HCT116 (cell line): ENCODE measurements at regions not wholly inside any gene's neighbourhood (a gene's known extent, or its start where the extent isn't known, plus 50 kb on each side); places are given as distances from the start of the nearest gene placed in this dataset.

Source experiments
- ATAC-seq: fragments of 200-7000 bp; cut with Tn5 transposase; 2 replicates; pipeline ENCODE4 v1.9.1; 2020; ENCODE audit warnings: mild to moderate bottlenecking, moderate library complexity
- BruUV-seq: library from RNA; stranded (reverse); fragments of 400-500 nt; replicated peaks from 2 replicates; lab custom pipeline; 2021; lab: Mats Ljungman, UMichigan
- CTCF ChIA-PET: fragments of 300-600 bp; sonication (Branson Sonifier 250); formaldehyde crosslinking; loops from one replicate; lab custom pipeline; 2021; ENCODE audit warnings: antibody characterized with exemption; lab: Charles Lee
- POLR2A ChIA-PET: fragments of 300-600, 350-600 bp; sonication (Branson Sonifier 250); formaldehyde crosslinking; loops from one replicate; lab custom pipeline; 2021; ENCODE audit warnings: antibody characterized with exemption; lab: Charles Lee
- RAD21 ChIA-PET, 2 experiments: fragments of 300-600 bp; sonication (Branson Sonifier 250); formaldehyde crosslinking; loops; one replicate each; lab custom pipeline; 2023; ENCODE audit warnings: low total read pairs in 2 of 2; ENCODE audit not compliant: uncharacterized antibody in 2 of 2, unreplicated experiment in 2 of 2, low non-redundant PET in 1 of 2; lab: Charles Lee
- DNase-seq: peaks from one replicate; pipeline ENCODE4 v3.0.0-alpha.2; 2010; ENCODE audit warnings: low read depth, low spot score
- H2AFZ ChIP-seq: fragments of 200-600 bp; shearing (Covaris generic), sonication (generic); 2 replicates; pipeline ENCODE4 v1.6.1; 2017; ENCODE audit warnings: low read depth, mixed run types, mixed read lengths, antibody characterized with exemption, low read length; ENCODE audit not compliant: poor library complexity, severe bottlenecking
- H3K27ac ChIP-seq: 2 replicates; pipeline ENCODE4 v1.5.1; 2012; ENCODE audit warnings: low read depth, low read length
- H3K27me3 ChIP-seq: fragments of 200-600 bp; sonication (generic); 2 replicates; pipeline ENCODE4 v1.6.1; 2016; ENCODE audit warnings: mixed run types, low read length, mixed read lengths; ENCODE audit not compliant: insufficient read depth
- H3K36me3 ChIP-seq, 2 experiments: fragments of 200-500 bp in 1 of 2; fragments of 200-600 bp in 1 of 2; sonication (Bioruptor generic) in 1 of 2; sonication (generic) in 1 of 2; 2 replicates each; pipeline versions ENCODE4 v1.5.1 to v1.6.1; 2014 to 2016; ENCODE audit warnings: low read length in 2 of 2, inconsistent platforms in 1 of 2, mixed read lengths in 1 of 2, mixed run types in 1 of 2; ENCODE audit not compliant: insufficient read depth in 2 of 2, control insufficient read depth in 1 of 2
- H3K4me1 ChIP-seq, 2 experiments: fragments of 200-600 bp in 1 of 2; sonication (generic) in 1 of 2; 2 replicates each; pipeline versions ENCODE4 v1.5.1 to v1.6.1; 2012 to 2017; ENCODE audit warnings: low read length in 2 of 2, inconsistent platforms in 1 of 2, mild to moderate bottlenecking in 1 of 2, mixed read lengths in 1 of 2, mixed run types in 1 of 2, moderate library complexity in 1 of 2; ENCODE audit not compliant: insufficient read depth in 2 of 2, control insufficient read depth in 1 of 2
- H3K4me2 ChIP-seq: fragments of 200-600 bp; sonication (generic); 2 replicates; pipeline ENCODE4 v1.6.1; 2017; ENCODE audit warnings: mixed run types, low read length, mixed read lengths
- H3K4me3 ChIP-seq, 2 experiments: fragments of 200-600 bp in 1 of 2; sonication (generic) in 1 of 2; replicated peaks in 1 of 2; 2 replicates each; pipeline ENCODE4 v1.5.1; 2011 to 2016; ENCODE audit warnings: low read length in 2 of 2, control low read depth in 1 of 2, low read depth in 1 of 2, mild to moderate bottlenecking in 1 of 2, mixed read lengths in 1 of 2, mixed run types in 1 of 2
- H3K79me2 ChIP-seq: fragments of 200-600 bp; sonication (generic); 2 replicates; pipeline ENCODE4 v1.6.1; 2017; ENCODE audit warnings: mild to moderate bottlenecking, mixed run types, low read length, moderate library complexity, mixed read lengths; ENCODE audit not compliant: insufficient read depth
- H3K9ac ChIP-seq: fragments of 200-600 bp; sonication (generic); 2 replicates; pipeline ENCODE4 v1.6.1; 2016; ENCODE audit warnings: low read length, mixed read lengths
- H3K9me2 ChIP-seq: fragments of 200-600 bp; sonication (generic), shearing (Covaris generic); 2 replicates; pipeline ENCODE4 v1.6.1; 2017; ENCODE audit warnings: mixed run types, mild to moderate bottlenecking, moderate library complexity; ENCODE audit not compliant: insufficient read depth
- H3K9me3 ChIP-seq, 2 experiments: fragments of 200-500 bp in 1 of 2; fragments of 200-600 bp in 1 of 2; sonication (Bioruptor generic) in 1 of 2; sonication (generic) in 1 of 2; 2 replicates each; pipeline ENCODE4 v1.6.1; 2014 to 2017; ENCODE audit warnings: low read length in 2 of 2, mixed read lengths in 2 of 2, inconsistent platforms in 1 of 2, low read depth in 1 of 2, mild to moderate bottlenecking in 1 of 2, mixed run types in 1 of 2, moderate library complexity in 1 of 2; ENCODE audit not compliant: control insufficient read depth in 1 of 2, insufficient read depth in 1 of 2
- H4K20me1 ChIP-seq: fragments of 200-600 bp; sonication (generic), shearing (Covaris generic); 2 replicates; pipeline ENCODE4 v1.6.1; 2017; ENCODE audit warnings: mixed run types, mild to moderate bottlenecking, moderate library complexity; ENCODE audit not compliant: insufficient read depth
- CBX3 ChIP-seq: IDR thresholded peaks from 2 replicates; pipeline ENCODE4 v1.6.1; 2012; ENCODE audit warnings: low read depth
- CEBPB ChIP-seq: IDR thresholded peaks from 2 replicates; pipeline ENCODE4 v1.6.1; 2012; ENCODE audit warnings: low read depth
- ELF1 ChIP-seq: IDR thresholded peaks from 2 replicates; pipeline ENCODE4 v1.6.1; 2012; ENCODE audit warnings: low read depth, borderline replicate concordance
- EZH2phosphoT487 ChIP-seq: fragments of 200-600 bp; IDR thresholded peaks from 2 replicates; pipeline ENCODE4 v1.6.1; 2018; ENCODE audit warnings: antibody characterized with exemption, borderline replicate concordance
- JUND ChIP-seq: IDR thresholded peaks from 2 replicates; pipeline ENCODE4 v1.6.1; 2012
- POLR2AphosphoS5 ChIP-seq: IDR thresholded peaks from 2 replicates; pipeline ENCODE4 v1.6.1; 2011; ENCODE audit warnings: mild to moderate bottlenecking, low read depth, low read length, moderate library complexity
- RAD21 ChIP-seq: IDR thresholded peaks from 2 replicates; pipeline ENCODE4 v1.6.1; 2012; ENCODE audit warnings: low read depth, mild to moderate bottlenecking
- SIN3A ChIP-seq: IDR thresholded peaks from 2 replicates; pipeline ENCODE4 v1.6.1; 2012; ENCODE audit warnings: low read depth
- SP1 ChIP-seq: IDR thresholded peaks from 2 replicates; pipeline ENCODE4 v1.6.1; 2012; ENCODE audit warnings: low read depth
- TCF7L2 ChIP-seq: IDR thresholded peaks from 2 replicates; pipeline ENCODE4 v1.7.0; 2011; ENCODE audit warnings: borderline replicate concordance, inconsistent platforms; ENCODE audit not compliant: insufficient read depth, insufficient read length; ENCODE audit errors: extremely low read depth
- ZFX ChIP-seq: fragments of 450-650 bp; IDR thresholded peaks from 2 replicates; pipeline ENCODE4 v1.6.1; 2017
- ZNF274 ChIP-seq: fragments of 200-500 bp; sonication (Bioruptor generic); IDR thresholded peaks from 2 replicates; pipeline ENCODE4 v1.6.1; 2014; ENCODE audit warnings: mild to moderate bottlenecking, low read depth, low read length, inconsistent platforms
- intact Hi-C: fragments of 100-400 bp; cut with micrococcal nuclease; formaldehyde crosslinking; loops from 2 replicates; pipeline ENCODE4 v1.10.0; 2022
- TF ChIP-seq, protein P1 (sequence below): IDR thresholded peaks from 2 replicates; pipeline ENCODE4 v1.6.1; 2012

DNA sequence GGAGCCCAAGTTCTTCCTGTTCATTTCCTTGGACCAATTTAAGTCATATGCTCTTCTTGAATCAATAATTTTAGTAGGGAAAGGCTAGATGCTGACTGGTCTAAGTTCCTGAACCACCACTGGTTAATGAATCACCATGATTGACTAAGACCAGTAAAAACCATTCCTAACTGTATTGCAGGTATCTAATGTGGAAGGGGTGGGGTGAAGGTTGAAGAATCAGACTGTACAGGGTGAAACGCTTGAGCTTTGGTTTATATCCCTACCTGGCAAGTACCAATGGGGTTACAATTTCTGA is 100.1 kb downstream of the DYRK2 start:
- H3K27me3 ChIP-seq, result no peaks in the 10 kb centered on the region
- no peak overlapping the region for H3K27ac ChIP-seq
- no peaks in the 10 kb centered on the region for H3K9me2 ChIP-seq
- peak; percentile 28; the same call in 1 of the 2 replicates for ATAC-seq
- intact Hi-C loops, result no loop called here
- no peak overlapping the region for H3K4me3 ChIP-seq
- no peaks in the 10 kb centered on the region for H3K36me3 ChIP-seq
- no peaks in the 10 kb centered on the region for H3K9me3 ChIP-seq
- H3K4me1 ChIP-seq, result peaks cover 0 to 30% of the 10 kb centered on the region in 2 experiments; a peak in 2 of 4 replicates
- ChIA-PET CTCF (no interaction called here), POLR2A (no interaction called here)
- peak; percentile 4 for DNase-seq
- no peaks in the 10 kb centered on the region for H3K79me2 ChIP-seq
- TF ChIP-seq, protein P1, sequence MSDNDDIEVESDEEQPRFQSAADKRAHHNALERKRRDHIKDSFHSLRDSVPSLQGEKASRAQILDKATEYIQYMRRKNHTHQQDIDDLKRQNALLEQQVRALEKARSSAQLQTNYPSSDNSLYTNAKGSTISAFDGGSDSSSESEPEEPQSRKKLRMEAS, result no peak
- TF ChIP-seq JUND (no peak), CBX3 (no peak), TCF7L2 (no peak), RAD21 (no peak), ZNF274 (no peak), CEBPB (no peak), POLR2AphosphoS5 (no peak), SP1 (no peak), ZFX (no peak), ELF1 (no peak), EZH2phosphoT487 (no peak), SIN3A (no peak)
- TF ChIP-seq, all 23 proteins: peak for 0
- Histone ChIP-seq H3K4me2 (peak overlapping the region; percentile 41), H3K9ac (no peak overlapping the region), H2AFZ (peak overlapping the region; percentile 55), H4K20me1 (no peaks in the 10 kb centered on the region)
- BruUV-seq, result no TSS peak
- RAD21 ChIA-PET, result no interaction called here
